NCI-H2029 treated with DMSO at 0.1 percent for 48 hours (cell line): ENCODE measurements at regions not wholly inside any gene's neighbourhood (a gene's known extent, or its start where the extent isn't known, plus 50 kb on each side); places are given as distances from the start of the nearest gene placed in this dataset.
"Not testable (repeated sequence)": the region's sequence is repeated elsewhere in the genome, so short reads cannot be mapped to it uniquely, and the experiment has no call there.

Experiments used
- DNase-seq: peaks from one replicate; lab custom pipeline; 2025; lab: John Stamatoyannopoulos, UW

DNA sequence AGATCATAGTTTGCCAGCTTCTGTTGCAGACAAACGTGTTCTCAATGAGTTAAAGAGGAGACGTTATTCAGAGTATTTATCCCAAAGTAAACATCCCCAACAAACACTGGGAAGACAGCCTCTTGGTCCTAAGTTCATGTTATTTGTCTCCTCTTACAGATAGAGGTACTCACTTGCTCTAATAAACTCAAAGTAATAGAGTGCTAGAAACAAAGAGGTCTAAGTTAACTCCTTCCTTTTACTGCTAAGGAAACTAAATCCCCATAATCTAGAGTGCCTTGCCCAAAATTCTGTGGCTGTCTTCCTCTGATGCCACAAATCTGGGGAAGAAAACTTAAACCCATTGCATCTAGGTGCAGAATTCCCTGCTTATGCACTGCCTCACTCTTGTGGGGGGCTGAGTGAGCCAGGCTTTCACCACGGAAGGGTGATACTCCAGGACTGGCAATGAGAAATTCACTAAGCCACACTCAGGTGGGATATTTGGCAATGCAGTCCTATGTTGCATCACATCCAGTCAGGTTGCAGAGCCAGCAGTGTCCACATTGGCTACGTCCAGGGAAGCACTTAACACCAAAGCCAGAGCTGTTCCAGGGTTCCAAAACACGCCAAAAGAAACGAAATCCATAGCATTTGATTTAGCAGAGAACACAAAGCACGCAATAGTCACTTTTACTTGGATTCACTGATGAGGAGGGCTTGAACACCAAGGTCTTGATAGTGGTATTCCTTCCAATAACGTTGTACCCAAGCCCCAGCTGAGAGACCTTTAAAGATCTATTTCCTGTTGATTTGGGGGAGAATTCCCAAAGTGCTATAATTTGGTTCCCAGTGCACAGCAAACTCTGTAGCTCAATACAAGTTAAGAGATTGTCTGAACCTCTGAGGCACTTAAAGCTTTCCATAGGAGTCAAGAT is 81.0 kb upstream of the FOXQ1 start:
- no peak for DNase-seq

DNA sequence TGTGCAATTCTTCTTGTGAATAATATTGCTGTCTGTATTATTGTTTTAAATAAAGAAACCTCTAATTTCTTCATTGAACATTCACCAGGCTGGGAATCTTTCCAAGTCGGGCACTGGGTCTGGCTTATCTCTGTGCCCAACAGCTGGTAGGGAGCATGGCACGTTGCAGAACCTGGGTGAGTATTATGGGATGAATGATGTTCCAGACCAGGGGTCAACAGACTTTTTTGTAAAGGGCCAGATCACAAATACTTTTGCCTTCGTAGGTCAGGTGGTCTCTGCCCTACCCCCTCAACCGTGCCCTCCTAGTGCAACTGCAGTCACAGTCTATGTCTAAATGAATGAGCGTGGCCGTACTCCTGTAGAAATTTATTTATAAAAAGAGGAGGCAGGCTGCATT is 81.6 kb upstream of the FOXQ1 start:
- no peak for DNase-seq

DNA sequence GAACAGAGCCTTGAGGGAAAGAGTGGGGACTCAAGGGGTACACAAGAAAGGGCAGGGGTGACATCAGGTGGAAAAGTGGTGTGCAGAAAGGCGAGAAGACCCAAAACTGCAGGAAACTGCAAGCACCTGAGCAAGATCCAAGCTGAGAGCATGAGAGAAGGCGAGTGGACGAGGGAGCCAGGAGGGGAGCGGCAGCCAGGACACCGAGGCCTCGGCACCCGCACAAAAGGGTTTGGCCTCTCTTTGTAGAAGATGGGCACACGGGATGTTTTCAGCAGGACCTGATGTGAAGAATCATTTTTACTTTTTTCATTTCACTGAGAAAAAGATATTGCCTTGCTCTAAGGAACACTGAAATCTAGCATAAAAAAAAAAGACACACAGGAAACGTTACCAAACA is 82.1 kb upstream of the FOXQ1 start:
- no peak for DNase-seq

DNA sequence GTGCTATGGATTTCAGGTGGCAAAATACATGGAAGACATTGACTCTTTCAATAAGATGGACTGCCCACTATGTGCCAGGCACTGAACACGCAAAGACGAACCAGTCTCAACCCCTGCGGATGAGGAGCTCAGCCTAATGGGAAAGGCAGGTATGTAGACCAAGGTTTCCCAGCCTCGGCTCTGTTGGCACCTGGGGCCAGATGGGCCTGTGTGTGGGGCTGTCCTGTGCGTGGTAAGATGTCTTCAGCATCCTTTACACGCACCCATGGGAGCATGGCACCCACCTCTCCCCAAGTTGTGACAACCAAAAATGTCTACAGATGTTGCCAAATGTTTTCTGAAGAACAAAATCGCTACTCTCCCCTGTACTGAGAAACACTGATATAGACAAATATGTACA is 82.6 kb upstream of the FOXQ1 start:
- no peak for DNase-seq

DNA sequence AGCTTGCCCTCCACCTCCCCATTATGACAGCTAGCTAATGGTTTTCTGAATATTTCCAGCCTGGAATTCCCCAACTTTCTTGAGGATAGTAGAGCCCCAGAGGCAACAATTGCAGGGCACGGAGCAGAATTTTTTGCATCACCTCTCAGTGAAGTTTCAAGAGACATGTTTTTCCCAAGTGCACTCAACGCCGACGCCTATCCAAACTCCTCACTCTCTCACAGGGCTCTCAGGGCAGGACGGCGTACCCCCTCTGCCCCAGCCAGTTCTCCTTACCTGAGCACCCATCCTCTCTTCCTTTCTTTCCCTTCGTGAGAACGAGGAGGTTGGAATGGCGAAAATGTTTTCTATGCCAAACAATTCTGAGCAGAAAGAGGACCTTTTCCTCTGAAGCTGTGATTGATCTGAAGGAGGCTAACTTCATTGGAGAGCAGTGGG is 83.1 kb upstream of the FOXQ1 start:
- no peak for DNase-seq

DNA sequence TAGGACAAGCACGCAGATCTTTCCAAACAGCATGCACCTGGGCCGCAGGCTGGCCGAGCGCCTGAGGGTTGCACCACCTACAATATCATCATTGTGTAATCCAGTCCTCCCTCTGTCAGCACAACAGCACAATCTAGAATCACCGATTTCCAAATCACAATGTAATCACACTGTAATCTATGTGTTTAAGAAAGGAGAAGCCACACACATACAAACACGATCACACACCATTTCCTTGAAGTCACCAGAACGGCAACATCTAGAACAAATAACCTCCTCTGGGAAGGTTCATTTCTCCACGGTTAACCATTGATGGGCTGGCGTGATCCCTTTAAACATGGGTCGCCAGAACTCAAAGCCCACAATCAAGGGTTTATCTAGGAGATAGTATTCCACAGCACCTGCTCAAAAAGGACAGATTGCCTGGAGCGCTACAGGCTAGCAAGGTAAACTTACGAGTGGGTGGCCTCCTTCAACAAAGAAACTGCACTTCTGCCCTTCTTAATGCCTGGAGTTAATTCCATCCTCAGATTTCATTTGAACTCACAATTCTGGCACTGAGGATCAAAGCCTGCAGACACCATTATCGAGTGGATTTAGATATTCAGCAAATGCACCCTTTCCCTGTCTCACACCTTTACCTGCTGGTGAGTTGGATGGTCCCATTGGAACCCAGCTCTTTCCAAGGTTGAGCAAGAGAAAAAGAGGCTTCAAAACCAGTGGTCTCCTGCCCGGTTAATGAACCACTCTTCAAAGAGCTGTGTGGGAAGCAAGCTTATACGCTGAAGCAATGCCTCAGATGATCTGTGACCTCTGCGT is 83.8 kb upstream of the FOXQ1 start:
- DNase-seq: no peak

DNA sequence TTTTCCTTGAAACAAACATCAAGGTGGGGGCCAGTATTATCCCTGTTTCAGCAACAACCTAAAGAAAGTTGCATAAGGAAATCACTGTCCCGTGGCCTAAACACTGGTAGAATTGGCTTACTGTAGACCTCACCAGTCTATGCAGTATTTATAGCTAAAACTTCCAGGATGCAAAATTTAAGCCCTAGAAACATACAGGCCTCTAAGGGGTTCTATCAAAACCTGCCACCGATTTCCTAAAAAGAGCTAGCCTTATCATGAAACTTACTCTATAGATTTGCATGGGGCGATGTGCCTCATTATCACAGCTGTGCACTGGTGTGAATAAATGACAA is 84.3 kb upstream of the FOXQ1 start:
- DNase-seq: no peak

DNA sequence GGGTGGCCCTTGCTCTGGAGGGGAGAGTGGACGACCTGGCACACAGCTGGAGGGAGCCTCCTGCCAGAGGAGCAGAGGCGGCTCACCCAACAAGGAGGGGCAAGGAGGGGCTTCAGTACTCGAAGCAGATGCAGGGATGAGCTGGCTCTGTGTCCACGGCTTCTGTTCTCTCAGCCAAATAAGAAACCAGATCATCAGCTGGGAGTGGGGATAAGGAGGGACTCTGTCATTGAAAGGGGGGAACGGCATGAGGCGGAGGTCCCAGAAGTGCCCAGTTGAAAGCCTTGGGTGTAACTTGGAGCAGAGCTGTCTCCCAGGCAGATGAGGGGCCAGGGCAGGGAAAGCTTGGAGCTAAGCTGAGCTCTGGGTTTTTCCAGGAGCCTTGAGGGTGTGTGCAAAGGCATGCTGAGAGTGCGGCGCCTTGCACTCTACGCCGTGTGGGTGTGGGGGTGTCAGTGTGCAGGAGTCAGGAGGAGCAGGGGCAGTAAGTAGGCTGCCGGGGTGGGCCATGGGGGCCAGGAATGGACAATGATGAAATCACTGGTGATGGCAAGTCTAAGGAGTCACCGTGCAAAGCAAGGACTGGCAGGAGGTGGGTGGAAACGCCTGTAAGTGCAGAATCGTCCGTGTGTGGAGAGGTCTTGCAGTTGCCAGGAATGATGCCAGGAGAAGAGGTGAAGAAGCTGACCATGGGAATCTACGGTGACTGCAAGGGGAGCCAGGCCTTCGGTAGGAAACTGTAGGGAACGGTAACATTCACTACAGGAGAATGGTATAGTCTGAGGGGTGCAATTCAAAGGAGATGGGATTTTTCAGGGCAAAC is 85.4 kb upstream of the FOXQ1 start:
- no peak for DNase-seq

DNA sequence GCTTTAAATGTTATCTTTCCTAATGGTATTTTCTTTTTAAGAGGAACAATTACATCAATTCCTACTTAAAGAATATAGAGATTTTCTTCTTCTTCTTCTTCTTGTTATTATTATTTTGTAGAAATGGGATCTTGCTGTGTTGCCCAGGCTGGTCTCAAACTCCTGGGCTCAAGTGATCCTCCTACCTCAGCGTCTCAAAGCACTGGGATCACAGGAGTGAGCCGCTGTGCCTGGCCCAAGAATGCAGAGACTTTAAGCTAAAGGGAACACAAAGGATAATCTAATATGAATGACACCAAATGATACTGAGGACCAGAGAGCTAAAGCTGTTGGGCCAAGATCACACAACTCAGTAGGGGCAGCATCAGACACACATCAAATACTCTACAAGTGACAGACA is 87.4 kb upstream of the FOXQ1 start:
- DNase-seq: no peak

DNA sequence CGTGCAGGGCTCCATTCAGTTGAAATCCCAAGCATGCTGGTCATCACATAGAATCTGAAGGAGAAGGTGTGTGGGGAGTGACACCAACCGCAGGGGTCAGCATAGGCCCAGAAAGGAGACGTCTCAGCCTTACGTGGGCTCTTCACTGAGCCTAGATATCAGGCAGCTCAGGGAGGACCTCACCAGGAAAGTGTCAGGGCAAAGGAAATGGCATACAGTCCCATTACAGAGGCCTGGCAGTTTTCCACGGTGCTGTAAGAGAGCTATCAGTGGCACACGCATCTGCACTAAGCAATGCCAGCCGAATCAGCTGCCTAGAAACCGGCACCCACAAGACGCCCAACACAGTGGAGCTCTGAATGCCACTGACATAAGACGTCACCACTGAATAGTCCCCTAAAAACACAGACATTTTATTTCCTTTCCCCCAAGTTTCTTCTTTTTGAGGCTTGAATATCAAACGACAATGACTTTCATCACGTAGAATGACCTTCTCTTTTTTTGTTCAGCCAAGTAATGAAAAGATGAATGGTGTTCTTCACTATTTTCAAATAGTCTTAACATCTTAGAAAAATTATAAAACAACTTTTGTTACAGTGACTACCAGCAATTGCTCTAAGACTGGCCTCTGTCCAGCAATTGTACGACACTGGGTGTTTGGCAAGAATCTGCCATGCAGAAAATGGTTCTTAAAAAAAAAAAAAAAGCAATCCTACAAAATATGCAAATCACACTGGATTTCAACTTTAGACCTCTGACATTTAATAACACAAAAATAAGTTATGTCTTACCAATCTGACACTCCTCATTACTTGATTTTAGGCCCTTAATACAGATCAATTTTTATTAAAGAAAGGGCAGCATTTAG is 88.9 kb upstream of the FOXQ1 start:
- DNase-seq: no peak

DNA sequence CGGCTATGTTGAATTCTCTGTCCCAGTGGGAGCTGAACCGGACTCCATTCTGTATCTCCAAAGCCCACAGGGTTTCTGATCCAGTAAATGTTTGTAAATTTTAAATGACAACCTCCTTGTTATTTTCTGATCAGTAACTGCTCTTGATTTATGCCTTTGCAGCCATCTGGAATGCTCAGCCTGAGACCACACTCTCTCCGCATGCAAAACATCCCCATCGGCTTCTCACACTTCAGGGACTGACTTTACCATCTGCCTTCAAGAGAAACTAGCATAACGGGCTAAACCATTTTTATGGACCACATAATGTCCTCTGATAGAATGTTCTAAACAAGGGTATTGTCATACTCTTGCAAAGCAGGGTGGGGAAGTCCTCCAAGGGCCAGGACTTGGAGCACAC is 94.5 kb upstream of the FOXQ1 start:
- no peak for DNase-seq

DNA sequence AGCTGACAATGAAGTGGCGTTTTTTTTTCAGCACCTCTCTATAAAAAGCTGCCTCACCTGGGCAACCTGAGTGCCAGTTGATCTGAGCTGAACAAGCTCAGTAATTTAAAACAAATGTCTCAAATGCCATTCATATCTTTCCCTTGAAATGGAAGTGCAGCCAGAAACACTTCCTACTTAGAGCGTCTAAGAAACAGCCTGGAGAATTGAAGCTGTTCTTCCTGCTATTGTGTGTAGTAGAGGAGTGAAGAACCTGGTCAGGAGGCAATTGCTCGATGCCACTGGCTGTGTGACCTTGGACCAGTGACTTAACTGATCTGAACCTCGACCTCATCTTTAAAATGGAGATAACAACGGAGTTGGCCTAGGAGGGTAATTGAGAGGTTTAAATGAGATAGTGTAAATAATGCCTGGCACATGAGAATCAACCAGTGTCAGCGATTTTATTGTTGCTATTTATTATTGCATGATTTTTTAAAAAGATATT is 95.4 kb upstream of the FOXQ1 start:
- DNase-seq: no peak

DNA sequence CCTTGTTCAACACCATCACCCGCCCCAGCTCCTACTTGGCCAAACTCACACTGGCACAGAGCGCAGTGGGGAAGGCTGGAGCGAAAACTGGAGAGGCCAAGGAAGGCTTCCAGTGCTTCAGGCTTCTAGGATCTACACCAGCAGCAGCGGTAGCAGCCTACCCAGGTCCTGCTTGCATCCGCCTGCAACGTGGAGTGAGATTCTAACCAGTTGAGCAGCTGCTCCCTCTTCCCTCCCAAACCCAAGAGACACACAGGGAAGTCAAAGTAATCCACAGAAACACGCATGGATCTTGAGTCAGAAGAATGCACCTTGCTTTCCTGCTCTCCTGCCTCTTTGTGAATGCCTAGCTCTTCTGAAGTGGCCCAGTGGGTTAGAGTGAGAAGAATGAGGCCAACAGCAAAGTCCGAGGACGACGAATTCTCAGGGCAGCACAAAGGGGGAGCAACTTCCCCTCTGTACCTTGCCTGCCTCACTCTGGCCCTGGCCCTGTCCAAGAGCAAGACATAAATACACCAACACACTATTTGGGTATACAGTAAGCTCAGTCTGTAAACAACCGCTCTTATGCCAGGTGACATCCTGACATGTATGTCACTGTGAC is 95.9 kb upstream of the FOXQ1 start:
- no peak for DNase-seq

DNA sequence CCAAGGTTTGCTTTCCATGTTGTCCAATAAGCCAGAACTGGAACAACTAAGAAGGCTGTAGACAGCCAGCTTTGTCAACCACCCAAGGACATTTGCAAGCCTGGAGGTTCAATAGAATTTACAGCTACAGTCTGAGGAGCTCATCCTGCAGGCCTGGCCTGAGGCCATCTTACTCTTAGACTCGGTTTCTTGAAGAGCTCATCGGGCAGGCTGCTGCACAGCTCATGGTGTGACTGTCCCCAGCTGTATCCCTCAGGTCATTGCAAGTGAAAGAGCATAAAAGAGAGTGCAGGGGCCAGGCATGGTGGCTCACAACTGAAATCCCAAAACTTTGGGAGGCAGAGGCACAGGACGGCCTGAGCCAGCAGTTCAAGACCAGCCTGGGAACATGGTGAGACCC is 96.9 kb upstream of the FOXQ1 start:
- no peak for DNase-seq

DNA sequence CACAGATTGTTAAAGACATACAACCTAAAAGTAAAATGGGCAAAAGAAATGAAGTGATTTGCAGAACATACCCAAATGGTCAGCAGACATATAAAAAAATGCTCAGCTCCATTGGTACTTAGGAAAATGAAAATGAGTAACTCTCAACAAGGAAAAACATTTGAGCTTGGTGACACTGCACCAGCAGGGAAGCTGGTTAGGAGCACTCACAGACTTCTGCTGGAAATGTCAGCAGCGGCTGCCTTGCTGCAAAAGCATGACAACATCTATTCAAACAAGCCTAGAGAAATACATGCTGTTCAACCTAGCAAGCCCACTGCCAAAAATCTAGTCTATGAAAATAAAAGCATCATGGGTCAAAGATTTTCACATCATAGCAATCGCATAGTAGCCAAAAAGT is 99.0 kb upstream of the FOXQ1 start:
- no peak for DNase-seq

DNA sequence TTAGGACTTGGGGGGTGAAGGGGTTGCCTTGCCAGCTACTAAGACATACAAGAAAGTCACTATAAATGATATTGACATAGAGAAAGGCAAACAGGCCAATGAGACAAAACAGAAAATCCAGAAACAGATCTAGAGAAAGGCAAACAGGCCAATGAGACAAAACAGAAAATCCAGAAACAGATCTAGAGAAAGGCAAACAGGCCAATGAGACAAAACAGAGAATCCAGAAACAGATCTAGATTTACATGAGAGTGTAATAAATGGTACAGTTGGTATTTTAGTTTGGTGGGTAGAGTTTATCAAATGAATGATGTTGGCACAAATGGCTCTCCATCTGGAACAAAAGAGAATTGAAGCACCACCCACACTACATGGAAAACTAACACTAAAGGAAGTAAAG is 99.8 kb upstream of the FOXQ1 start:
- not testable (repeated sequence) for DNase-seq

DNA sequence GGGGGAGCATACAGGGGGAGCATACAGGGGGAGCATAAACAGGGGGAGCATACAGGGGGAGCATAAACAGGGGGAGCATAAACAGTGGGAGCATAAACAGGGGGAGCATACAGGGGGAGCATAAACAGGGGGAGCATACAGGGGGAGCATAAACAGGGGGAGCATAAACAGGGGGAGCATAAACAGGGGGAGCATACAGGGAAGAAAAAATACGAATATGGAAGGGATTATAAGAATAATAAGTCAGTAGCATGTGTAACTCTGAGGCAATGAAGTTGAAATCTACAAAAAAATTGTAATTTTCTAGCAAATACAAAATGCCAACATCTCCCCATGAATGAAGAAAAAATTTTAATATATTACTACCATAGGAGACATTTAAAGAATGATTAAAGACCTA is 101.3 kb upstream of the FOXQ1 start:
- not testable (repeated sequence) for DNase-seq

DNA sequence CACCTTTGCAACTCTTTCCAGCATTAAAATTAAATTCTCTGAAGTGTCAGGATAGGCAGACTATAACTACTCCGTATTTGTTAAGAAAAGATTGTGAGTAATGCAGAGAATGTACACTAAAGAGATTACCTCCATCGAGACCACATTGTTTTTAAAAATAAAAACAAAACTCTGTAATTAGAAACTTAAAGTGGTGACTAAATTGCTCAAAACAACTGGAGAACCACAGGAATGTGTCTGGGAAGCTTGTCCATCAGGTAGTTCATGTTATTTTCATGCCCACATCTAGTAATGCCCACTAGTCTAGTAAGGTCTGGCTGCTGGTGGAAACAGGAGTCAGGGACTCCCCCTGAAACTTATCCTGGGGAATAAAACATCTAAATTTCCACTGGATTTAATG is 103.0 kb upstream of the FOXQ1 start:
- DNase-seq: no peak

DNA sequence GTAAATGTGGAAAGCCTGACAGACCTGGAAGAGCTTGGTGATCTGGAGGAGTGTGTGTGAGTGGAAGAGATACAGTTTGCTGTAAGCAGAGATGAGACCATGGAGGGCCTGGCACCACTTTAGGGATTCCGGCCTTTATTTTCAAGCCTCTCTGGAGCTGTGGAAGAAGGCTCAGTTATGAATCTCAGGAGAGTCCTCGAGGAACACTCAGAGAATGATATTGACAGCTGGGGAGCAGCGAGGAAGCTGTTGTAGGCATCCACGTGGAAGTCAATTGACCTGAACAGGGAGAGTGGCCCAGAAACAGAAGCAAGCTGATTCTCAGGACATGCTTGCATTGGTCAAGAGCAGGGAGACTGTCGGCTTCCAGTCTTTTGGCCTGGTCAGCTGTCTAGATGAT is 108.4 kb upstream of the FOXQ1 start:
- DNase-seq: no peak

DNA sequence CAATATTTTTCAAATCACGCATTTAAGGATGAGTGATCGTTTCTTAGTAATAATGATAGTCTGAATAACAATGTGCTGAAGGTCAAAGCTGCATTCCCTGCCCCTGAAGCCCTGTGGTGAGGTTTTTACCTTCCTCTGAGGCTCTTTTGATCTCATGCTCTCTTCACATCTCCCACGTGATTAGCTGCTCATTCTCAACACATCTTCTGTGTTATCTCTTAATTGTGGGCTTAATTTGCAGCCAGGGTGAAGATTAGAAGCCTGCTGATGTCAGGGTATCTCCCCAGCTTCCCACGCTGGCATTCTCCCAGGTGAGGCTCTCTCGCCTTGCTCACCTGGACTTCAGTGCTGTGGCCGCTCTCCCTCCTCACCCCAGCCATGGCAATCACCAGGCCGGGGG is 109.7 kb upstream of the FOXQ1 start:
- no peak for DNase-seq
